Fibroblast of villous mesenchyme (primary cell): ENCODE measurements at regions not wholly inside any gene's neighbourhood (a gene's known extent, or its start where the extent isn't known, plus 50 kb on each side); places are given as distances from the start of the nearest gene placed in this dataset.

ENCODE experiments used
- DNase-seq: peaks from one replicate; pipeline ENCODE4 v3.0.0-alpha.2; 2010; ENCODE audit warnings: low read depth
- H3K4me3 ChIP-seq: 2 replicates; pipeline ENCODE4 v1.5.1; 2011; ENCODE audit warnings: low read depth, mild to moderate bottlenecking, low read length
- CTCF ChIP-seq: IDR thresholded peaks from 2 replicates; pipeline ENCODE4 v1.5.1; 2012; ENCODE audit warnings: low read depth, mild to moderate bottlenecking, low read length; ENCODE audit not compliant: insufficient read depth

- peak; percentile 82 for TF ChIP-seq CTCF
- DNase-seq: peak; percentile 67
- no peak overlapping the region for H3K4me3 ChIP-seq
These were observed 583.6 kb downstream of the IRS1 start for GRCh38 chr2:226215902-226216503.

- no peak overlapping the region for H3K4me3 ChIP-seq
- no peak for TF ChIP-seq CTCF
- DNase-seq: peak; percentile 55
These were observed 585.9 kb downstream of the IRS1 start for GRCh38 chr2:226213717-226214116.

- DNase-seq: peak; percentile 34
- H3K4me3 ChIP-seq: no peak overlapping the region
- no peak for TF ChIP-seq CTCF
These were observed 588.2 kb downstream of the IRS1 start for GRCh38 chr2:226211439-226211838.

- TF ChIP-seq CTCF: no peak
- H3K4me3 ChIP-seq: no peak overlapping the region
- peak; percentile 55 for DNase-seq
These were observed 590.9 kb downstream of the IRS1 start for GRCh38 chr2:226208726-226209125.

GRCh38 chr2:226207671-226208070 lies 591.9 kb downstream of the IRS1 start:
- TF ChIP-seq CTCF: no peak
- DNase-seq: no peak
- H3K4me3 ChIP-seq: no peak overlapping the region

- no peak overlapping the region for H3K4me3 ChIP-seq
- no peak for DNase-seq
- TF ChIP-seq CTCF: no peak
These were observed 600.1 kb downstream of the IRS1 start for GRCh38 chr2:226199555-226199954.

GRCh38 chr2:226198956-226199355 lies 600.7 kb downstream of the IRS1 start:
- H3K4me3 ChIP-seq: no peak overlapping the region
- no peak for TF ChIP-seq CTCF
- no peak for DNase-seq
